Mucosa of rectum (tissue), 2 donors: ENCODE measurements at regions not wholly inside any gene's neighbourhood (a gene's known extent, or its start where the extent isn't known, plus 50 kb on each side); places are given as distances from the start of the nearest gene placed in this dataset.

Experiments
- H3K27ac ChIP-seq, 2 donors: one replicate each; pipeline ENCODE4 v1.7.0; 2013; ENCODE audit warnings: inconsistent platforms in 2 of 2, low read depth in 2 of 2, low read length in 2 of 2
- H3K27me3 ChIP-seq, 2 donors: one replicate each; pipeline ENCODE4 v1.7.0; 2013; ENCODE audit warnings: low read length in 2 of 2; ENCODE audit not compliant: control insufficient read depth in 2 of 2, insufficient read depth in 2 of 2
- H3K36me3 ChIP-seq, 2 donors: one replicate each; pipeline ENCODE4 v1.7.0; 2013; ENCODE audit warnings: low read length in 2 of 2; ENCODE audit not compliant: control insufficient read depth in 2 of 2, insufficient read depth in 2 of 2
- H3K4me1 ChIP-seq, 2 donors: one replicate each; pipeline ENCODE4 v1.7.0; 2013; ENCODE audit warnings: low read length in 2 of 2, mild to moderate bottlenecking in 1 of 2; ENCODE audit not compliant: control insufficient read depth in 2 of 2, insufficient read depth in 2 of 2
- H3K4me3 ChIP-seq, 2 donors: one replicate each; pipeline ENCODE4 v1.7.0; 2013; ENCODE audit warnings: low read length in 2 of 2
- H3K9ac ChIP-seq, 2 donors: one replicate each; pipeline ENCODE4 v1.7.0; 2013; ENCODE audit warnings: low read length in 2 of 2, low read depth in 1 of 2, mild to moderate bottlenecking in 1 of 2
- H3K9me3 ChIP-seq, 2 donors: one replicate each; pipeline ENCODE4 v1.7.0; 2013; ENCODE audit warnings: low read length in 2 of 2; ENCODE audit not compliant: control insufficient read depth in 2 of 2
- donor health status: healthy.
- donor health status: Normal muscosa, but diverticular disease.

DNA sequence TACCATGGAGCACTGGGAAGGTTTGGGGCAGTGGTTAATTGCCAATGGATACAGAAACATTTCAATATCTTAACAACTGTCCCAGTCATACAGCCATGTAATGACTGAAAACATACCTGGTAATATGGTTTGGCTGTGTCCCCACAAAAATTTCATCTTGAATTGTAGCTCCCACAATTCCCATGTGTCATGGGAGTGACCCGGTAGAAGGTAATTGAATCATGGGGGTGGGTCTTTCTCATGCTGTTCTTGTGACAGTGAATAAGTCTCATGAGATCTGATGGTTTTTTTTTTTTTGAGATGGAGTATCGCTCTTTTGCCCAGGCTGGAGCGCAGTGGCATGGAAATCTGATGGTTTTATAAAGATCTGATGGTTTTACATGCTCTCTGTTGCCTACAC, 284.4 kb downstream of the TCF7L2 start:
- Histone ChIP-seq H3K9me3 (no peaks in the 10 kb centered on the region), H3K4me1 (no peaks in the 10 kb centered on the region), H3K4me3 (no peak overlapping the region), H3K27me3 (no peaks in the 10 kb centered on the region), H3K9ac (no peak overlapping the region), H3K36me3 (no peaks in the 10 kb centered on the region), H3K27ac (no peak overlapping the region)

DNA sequence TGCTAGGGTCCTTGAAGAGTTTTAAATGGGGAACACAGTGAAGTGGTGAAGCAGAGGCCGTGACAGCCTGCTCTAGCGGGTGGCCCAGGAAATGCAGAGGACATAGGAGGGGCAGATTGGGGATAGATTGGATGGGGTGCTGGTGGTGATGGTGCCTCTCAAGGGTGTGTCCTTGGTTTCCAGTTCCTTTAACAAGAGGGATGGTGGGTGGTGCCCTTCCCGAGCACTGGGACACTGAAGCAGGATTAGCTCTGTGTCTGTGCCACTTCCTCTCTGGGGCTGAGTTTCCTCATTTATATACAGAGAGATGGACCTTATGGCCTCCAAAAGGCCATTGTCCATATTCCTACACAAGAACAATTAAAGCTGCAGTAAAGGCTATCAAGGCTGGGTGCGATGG, 285.5 kb downstream of the TCF7L2 start:
- H3K9me3 ChIP-seq: no peaks in the 10 kb centered on the region
- H3K36me3 ChIP-seq: no peaks in the 10 kb centered on the region
- no peak overlapping the region for H3K9ac ChIP-seq
- no peaks in the 10 kb centered on the region for H3K4me1 ChIP-seq
- H3K27ac ChIP-seq: no peak overlapping the region
- H3K4me3 ChIP-seq: no peak overlapping the region
- no peaks in the 10 kb centered on the region for H3K27me3 ChIP-seq

DNA sequence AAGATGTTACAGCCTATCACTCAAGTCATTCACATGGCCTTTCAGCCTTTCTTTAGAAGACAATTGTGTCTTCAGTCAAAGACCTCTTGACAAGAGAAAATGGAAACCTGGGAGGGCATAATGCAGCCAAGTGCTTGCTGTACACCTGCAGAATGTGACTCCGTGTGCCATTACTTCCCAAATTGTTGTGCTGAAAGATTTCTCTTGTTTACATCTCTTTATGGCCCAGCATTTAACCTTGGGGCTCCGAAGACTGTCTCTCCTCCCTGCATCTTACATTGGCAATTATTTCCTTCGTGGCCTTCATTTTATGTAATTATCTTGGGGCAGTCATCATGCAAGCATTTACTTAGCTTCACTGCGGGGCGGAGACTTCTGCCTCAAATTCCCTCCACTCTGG, 287.0 kb downstream of the TCF7L2 start:
- Histone ChIP-seq H3K27ac (no peak overlapping the region), H3K36me3 (no peaks in the 10 kb centered on the region), H3K27me3 (no peaks in the 10 kb centered on the region)

DNA sequence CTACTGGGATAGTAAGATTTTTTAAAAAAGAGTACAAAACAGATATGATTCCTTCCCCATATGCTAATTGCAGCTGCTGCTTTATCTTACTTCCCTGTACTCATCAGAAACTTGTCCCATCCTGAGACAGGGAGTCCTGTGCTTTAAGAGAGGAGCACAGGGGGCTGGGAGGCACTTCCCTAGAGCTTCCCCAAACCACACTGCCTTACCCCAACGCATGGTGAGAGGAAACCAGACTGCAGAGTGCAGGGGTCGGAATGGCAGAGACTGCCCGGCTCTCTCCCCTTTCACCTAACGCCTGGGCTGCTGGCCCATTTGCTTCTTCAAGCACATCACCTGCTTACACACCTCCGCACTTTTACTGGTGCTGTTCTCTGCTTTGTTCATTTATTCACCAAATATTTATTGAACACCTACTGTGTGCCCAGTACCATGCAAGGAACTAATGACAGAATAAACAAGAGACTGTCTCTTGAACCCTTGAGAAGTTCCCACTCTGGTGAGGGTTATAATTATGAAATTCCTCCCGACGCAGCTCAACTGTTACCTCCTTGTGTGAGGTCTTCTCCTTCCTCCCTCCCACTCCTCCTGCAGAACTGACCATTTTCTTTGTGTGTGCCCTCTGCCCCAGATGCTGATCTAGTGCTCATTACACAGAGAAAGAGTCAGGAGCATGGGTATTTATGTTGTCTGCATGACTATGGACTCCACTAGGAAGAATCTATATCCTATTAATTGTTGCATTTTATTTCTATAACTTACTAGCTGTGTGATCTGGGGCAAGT, 289.7 kb downstream of the TCF7L2 start:
- H3K4me3 ChIP-seq: no peak overlapping the region
- H3K9ac ChIP-seq: no peak overlapping the region
- peaks cover 0 to 2% of the 10 kb centered on the region in 2 donors for H3K27me3 ChIP-seq
- H3K9me3 ChIP-seq: no peaks in the 10 kb centered on the region
- no peak overlapping the region for H3K27ac ChIP-seq
- H3K36me3 ChIP-seq: no peaks in the 10 kb centered on the region
- no peaks in the 10 kb centered on the region for H3K4me1 ChIP-seq

More for the DNA sequence above, 287.0 kb downstream of the TCF7L2 start:
- Histone ChIP-seq H3K4me1 (no peaks in the 10 kb centered on the region), H3K9ac (no peak overlapping the region), H3K9me3 (no peaks in the 10 kb centered on the region), H3K4me3 (no peak overlapping the region)

DNA sequence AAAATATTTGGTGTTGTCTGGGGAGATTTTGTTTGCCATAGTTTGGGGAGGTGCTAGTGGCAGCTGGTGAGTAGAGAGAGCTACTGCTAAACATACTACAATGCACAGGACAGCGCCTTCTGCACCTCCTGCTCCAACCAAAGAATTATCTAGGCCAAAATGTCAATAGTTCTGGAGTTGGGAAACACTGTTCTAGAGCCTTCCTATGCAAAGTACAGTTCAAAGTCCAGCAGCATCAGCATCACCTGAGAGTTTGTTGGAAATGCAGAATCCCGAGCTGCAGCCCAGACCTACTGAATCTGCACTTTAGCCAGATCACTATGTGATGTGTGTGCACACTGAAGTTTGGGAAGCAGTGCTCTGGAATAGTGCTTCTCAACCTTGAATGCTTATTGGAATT, 290.7 kb downstream of the TCF7L2 start:
- no peaks in the 10 kb centered on the region for H3K9me3 ChIP-seq
- H3K36me3 ChIP-seq: no peaks in the 10 kb centered on the region
- H3K27ac ChIP-seq: no peak overlapping the region
- no peak overlapping the region for H3K4me3 ChIP-seq
- peaks cover 0 to 2% of the 10 kb centered on the region in 2 donors for H3K27me3 ChIP-seq
- H3K4me1 ChIP-seq: no peaks in the 10 kb centered on the region
- H3K9ac ChIP-seq: no peak overlapping the region

- Histone ChIP-seq H3K36me3 (no peaks in the 10 kb centered on the region), H3K4me1 (no peaks in the 10 kb centered on the region), H3K27me3 (peaks cover 0 to 2% of the 10 kb centered on the region in 2 donors), H3K9me3 (no peaks in the 10 kb centered on the region), H3K4me3 (no peak overlapping the region), H3K27ac (no peak overlapping the region), H3K9ac (no peak overlapping the region)
Observed at GRCh38 chr10:113241599-113242360, 291.7 kb downstream of the TCF7L2 start.

DNA sequence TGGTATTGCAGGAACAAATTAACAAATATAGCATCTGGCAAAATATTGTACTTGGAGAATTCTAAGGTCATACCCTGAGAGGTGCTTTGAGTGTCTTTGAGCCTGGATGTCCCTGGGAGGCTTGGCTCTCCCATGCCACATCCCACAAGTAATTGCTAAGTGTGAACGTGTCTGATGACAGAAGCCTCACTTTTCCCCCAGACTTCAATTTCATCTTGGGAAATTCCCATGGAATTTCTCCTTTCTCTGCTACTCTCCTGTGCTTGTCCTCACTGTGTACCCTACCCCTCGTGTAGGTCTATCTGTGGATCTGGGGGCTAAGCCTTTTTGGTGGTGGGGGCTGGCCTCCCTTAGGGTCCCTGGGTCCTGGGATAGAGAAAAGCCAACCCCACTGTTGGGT, 293.3 kb downstream of the TCF7L2 start:
- Histone ChIP-seq H3K9me3 (no peaks in the 10 kb centered on the region), H3K36me3 (no peaks in the 10 kb centered on the region), H3K4me3 (no peak overlapping the region), H3K4me1 (no peaks in the 10 kb centered on the region), H3K9ac (no peak overlapping the region), H3K27ac (no peak overlapping the region), H3K27me3 (peaks cover 0 to 2% of the 10 kb centered on the region in 2 donors)

- H3K27ac ChIP-seq: no peak overlapping the region
- H3K36me3 ChIP-seq: no peaks in the 10 kb centered on the region
- H3K4me3 ChIP-seq: no peak overlapping the region
- H3K9me3 ChIP-seq: no peaks in the 10 kb centered on the region
- H3K4me1 ChIP-seq: no peaks in the 10 kb centered on the region
- peaks cover 0 to 2% of the 10 kb centered on the region in 2 donors for H3K27me3 ChIP-seq
- H3K9ac ChIP-seq: no peak overlapping the region
Observed at GRCh38 chr10:113244750-113245149, 294.7 kb downstream of the TCF7L2 start.

DNA sequence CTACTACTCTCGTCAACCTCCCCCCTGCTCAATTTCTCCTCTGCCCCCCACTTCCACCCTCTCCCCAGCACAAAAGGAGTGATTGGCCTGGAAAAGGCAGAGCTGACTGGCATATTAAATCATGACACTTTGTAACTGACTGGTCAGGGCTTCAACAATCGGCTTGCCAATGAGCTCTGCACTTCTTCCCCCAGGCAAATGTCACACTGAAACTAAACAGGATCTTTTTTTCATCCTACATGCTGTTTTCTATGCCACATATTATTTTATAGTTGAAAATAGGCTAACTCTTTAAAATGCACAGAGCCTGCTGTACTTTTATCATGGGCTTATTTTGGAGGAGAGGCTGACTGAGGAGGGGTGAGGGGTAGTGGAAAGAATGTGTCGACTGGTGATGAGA, 295.2 kb downstream of the TCF7L2 start:
- peaks cover 0 to 2% of the 10 kb centered on the region in 2 donors for H3K27me3 ChIP-seq
- no peak overlapping the region for H3K4me3 ChIP-seq
- no peaks in the 10 kb centered on the region for H3K4me1 ChIP-seq
- no peak overlapping the region for H3K27ac ChIP-seq
- no peak overlapping the region for H3K9ac ChIP-seq
- no peaks in the 10 kb centered on the region for H3K9me3 ChIP-seq
- H3K36me3 ChIP-seq: no peaks in the 10 kb centered on the region

DNA sequence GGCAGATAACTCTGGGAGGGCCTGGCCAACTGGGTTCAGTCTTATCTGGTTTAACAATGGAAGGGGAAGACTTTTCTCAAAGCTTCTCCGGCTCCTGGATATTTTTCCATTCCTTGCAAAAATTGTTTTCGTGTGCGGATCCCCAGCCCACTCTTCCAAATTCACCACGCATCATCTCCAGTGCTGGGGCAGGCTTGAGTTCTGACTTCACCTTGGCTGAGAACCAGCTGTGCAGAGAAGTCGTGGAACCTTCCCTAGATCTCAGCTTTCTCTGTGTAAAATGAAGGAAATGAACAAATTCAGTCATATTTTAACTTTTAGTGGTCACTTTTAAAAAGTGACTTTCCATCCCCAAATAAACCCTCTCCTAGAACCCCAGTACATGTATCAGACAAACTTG, 297.0 kb downstream of the TCF7L2 start:
- Histone ChIP-seq H3K9me3 (no peaks in the 10 kb centered on the region), H3K36me3 (no peaks in the 10 kb centered on the region), H3K4me3 (no peak overlapping the region), H3K27ac (no peak overlapping the region), H3K9ac (no peak overlapping the region), H3K27me3 (peaks cover 0 to 2% of the 10 kb centered on the region in 2 donors), H3K4me1 (no peaks in the 10 kb centered on the region)
